ENCODE measurements at regions not wholly inside any gene's neighbourhood (a gene's known extent, or its start where the extent isn't known, plus 50 kb on each side); places are given as distances from the start of the nearest gene placed in this dataset.

DNA sequence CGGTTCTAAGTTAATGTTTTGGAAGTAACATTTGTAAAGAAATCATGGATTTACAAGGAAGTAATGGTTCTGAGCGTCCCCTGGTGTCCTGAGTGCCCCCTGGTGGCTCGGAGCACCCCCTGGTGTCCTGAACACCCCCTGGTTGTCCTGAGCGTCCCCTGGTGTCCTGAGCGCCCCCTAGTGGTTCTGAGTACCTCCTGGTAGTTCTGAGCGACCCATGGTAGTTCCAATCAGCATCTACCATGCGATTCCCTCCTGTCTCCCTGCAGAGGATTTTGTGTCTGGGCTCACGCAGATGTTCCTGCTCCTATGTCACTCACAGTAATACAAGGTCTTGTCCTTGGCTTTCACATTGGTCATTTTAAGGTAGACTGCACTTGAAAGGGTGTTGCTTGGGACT is 1352.9 kb downstream of the TMEM121 start:
- no peaks in the 10 kb centered on the region for H3K27me3 ChIP-seq (ENCODE audit: control insufficient read depth, low read length)
- TF ChIP-seq CTCF (IDR thresholded peaks at IDR 0.05; ENCODE audit: low read depth, low read length, poor library complexity, severe bottlenecking): peak; percentile 82
- TF ChIP-seq EZH2phosphoT487 (IDR thresholded peaks at IDR 0.05; ENCODE audit: borderline replicate concordance, low read length): no peak
- peaks cover 27% of the 10 kb centered on the region for H3K9me3 ChIP-seq (ENCODE audit: control insufficient read depth, insufficient read depth, low read length)
- H3F3A ChIP-seq (ENCODE audit: control insufficient read depth, insufficient read depth): peaks cover 18% of the 10 kb centered on the region
- no peaks in the 10 kb centered on the region for H4K20me1 ChIP-seq (ENCODE audit: control insufficient read depth, insufficient read depth, low read depth, low read length)
- no peaks in the 10 kb centered on the region for H3K79me2 ChIP-seq (ENCODE audit: control insufficient read depth, low read length)
- H3K36me3 ChIP-seq (ENCODE audit: control insufficient read depth, low read length): no peaks in the 10 kb centered on the region
- no peaks in the 10 kb centered on the region for H3K9me2 ChIP-seq (replicated peaks; ENCODE audit: control insufficient read depth, low read length)
- no peak overlapping the region for H3K4me2 ChIP-seq (ENCODE audit: low read length)
- no peak overlapping the region for H3K27ac ChIP-seq (ENCODE audit: low read depth, low read length)
- peaks cover 46% of the 10 kb centered on the region for H3K4me1 ChIP-seq (ENCODE audit: control insufficient read depth, low read length)
- no peak overlapping the region for H3K4me3 ChIP-seq (ENCODE audit: low read length)

DNA sequence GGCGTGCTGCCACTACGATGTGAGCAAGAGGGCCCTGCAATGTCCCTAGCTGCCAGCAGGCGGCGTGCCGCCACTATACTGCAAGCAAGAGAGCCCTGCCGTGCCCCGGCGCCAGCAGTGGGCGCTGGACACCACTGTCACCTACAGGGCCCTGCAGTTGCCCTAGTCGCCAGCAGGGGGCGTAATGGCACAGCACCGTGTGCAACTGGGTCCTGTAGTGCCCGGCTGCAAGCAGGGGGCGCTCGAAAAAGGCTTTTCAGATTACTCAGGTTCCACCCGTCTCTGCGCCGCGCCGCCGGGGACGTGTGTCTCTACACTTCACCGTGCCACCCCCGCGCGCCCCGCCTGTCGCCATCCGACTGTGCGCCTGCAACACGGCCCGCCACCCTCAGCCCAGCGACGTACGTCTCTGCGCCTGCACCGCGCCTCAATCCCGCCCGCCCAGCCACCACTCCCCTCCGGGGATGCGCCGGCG is 1356.9 kb downstream of the TMEM121 start:
- TF ChIP-seq EZH2phosphoT487 (IDR thresholded peaks at IDR 0.05; ENCODE audit: borderline replicate concordance, low read length) (no peak), CTCF (IDR thresholded peaks at IDR 0.05; ENCODE audit: low read depth, low read length, poor library complexity, severe bottlenecking) (peak; percentile 79)
- H3K4me1 ChIP-seq (ENCODE audit: control insufficient read depth, low read length): peaks cover 6% of the 10 kb centered on the region
- H3K4me2 ChIP-seq (ENCODE audit: low read length): no peak overlapping the region
- peaks cover 23% of the 10 kb centered on the region for H3K9me3 ChIP-seq (ENCODE audit: control insufficient read depth, insufficient read depth, low read length)
- H3F3A ChIP-seq (ENCODE audit: control insufficient read depth, insufficient read depth): peaks cover 10% of the 10 kb centered on the region
- H3K79me2 ChIP-seq (ENCODE audit: control insufficient read depth, low read length): no peaks in the 10 kb centered on the region
- no peaks in the 10 kb centered on the region for H3K9me2 ChIP-seq (replicated peaks; ENCODE audit: control insufficient read depth, low read length)
- H3K27me3 ChIP-seq (ENCODE audit: control insufficient read depth, low read length): no peaks in the 10 kb centered on the region
- H3K27ac ChIP-seq (ENCODE audit: low read depth, low read length): no peak overlapping the region
- no peaks in the 10 kb centered on the region for H4K20me1 ChIP-seq (ENCODE audit: control insufficient read depth, insufficient read depth, low read depth, low read length)
- no peak overlapping the region for H3K4me3 ChIP-seq (ENCODE audit: low read length)
- H3K36me3 ChIP-seq (ENCODE audit: control insufficient read depth, low read length): no peaks in the 10 kb centered on the region

Measured in DOHH2 (cell line).